Mesenchymal stem cell (in vitro differentiated cells and primary cell): ENCODE measurements at regions not wholly inside any gene's neighbourhood (a gene's known extent, or its start where the extent isn't known, plus 50 kb on each side); places are given as distances from the start of the nearest gene placed in this dataset.

ENCODE experiments used
- DNase-seq: peaks from one replicate; pipeline ENCODE4 v3.0.0-alpha.2; 2013
- H2AFZ ChIP-seq: one replicate; pipeline ENCODE4 v1.6.1; 2013; ENCODE audit warnings: low read depth, mild to moderate bottlenecking, control low read depth, inconsistent platforms, low read length, moderate library complexity
- H2AK5ac ChIP-seq: 2 replicates; pipeline ENCODE4 v1.6.1; 2013; ENCODE audit warnings: low read length, moderate library complexity, mild to moderate bottlenecking, inconsistent platforms; ENCODE audit not compliant: severe bottlenecking
- H2BK120ac ChIP-seq: one replicate; pipeline ENCODE4 v1.6.1; 2013; ENCODE audit warnings: low read depth, mild to moderate bottlenecking, inconsistent platforms, low read length, moderate library complexity
- H2BK12ac ChIP-seq, 2 experiments: one replicate each; pipeline ENCODE4 v1.6.1; 2013; ENCODE audit warnings: inconsistent platforms in 2 of 2, low read length in 2 of 2, mild to moderate bottlenecking in 2 of 2, moderate library complexity in 2 of 2, control low read depth in 1 of 2
- H2BK15ac ChIP-seq: one replicate; pipeline ENCODE4 v1.6.1; 2013; ENCODE audit warnings: mild to moderate bottlenecking, low read depth, inconsistent platforms; ENCODE audit not compliant: poor library complexity, severe bottlenecking
- H2BK5ac ChIP-seq: 2 replicates; pipeline ENCODE4 v1.6.1; 2013; ENCODE audit warnings: low read depth, mild to moderate bottlenecking, low read length, control low read depth, inconsistent platforms; ENCODE audit not compliant: poor library complexity, severe bottlenecking
- H3K14ac ChIP-seq, 2 experiments: one replicate each; pipeline ENCODE4 v1.6.1; 2013; ENCODE audit warnings: inconsistent platforms in 2 of 2, low read length in 2 of 2, control low read depth in 1 of 2, mild to moderate bottlenecking in 1 of 2, moderate library complexity in 1 of 2
- H3K18ac ChIP-seq, 2 experiments: one replicate each; pipeline ENCODE4 v1.6.1; 2013; ENCODE audit warnings: inconsistent platforms in 2 of 2, low read length in 2 of 2, control low read depth in 1 of 2, low read depth in 1 of 2, mild to moderate bottlenecking in 1 of 2
- H3K23ac ChIP-seq, 2 experiments: one replicate each; pipeline ENCODE4 v1.6.1; 2013; ENCODE audit warnings: inconsistent platforms in 2 of 2, low read length in 2 of 2, mild to moderate bottlenecking in 2 of 2, moderate library complexity in 2 of 2, control low read depth in 1 of 2
- H3K27ac ChIP-seq: 2 replicates; pipeline ENCODE4 v1.5.1; 2013; ENCODE audit warnings: mild to moderate bottlenecking, moderate library complexity, low read length, control low read depth, inconsistent platforms; ENCODE audit not compliant: poor library complexity, severe bottlenecking
- H3K27me3 ChIP-seq, 2 experiments: 2 replicates each; pipeline versions ENCODE4 v1.6.1 to v1.7.0; 2013; ENCODE audit warnings: low read length in 2 of 2, mild to moderate bottlenecking in 2 of 2, moderate library complexity in 2 of 2, control low read depth in 1 of 2, inconsistent platforms in 1 of 2; ENCODE audit not compliant: control insufficient read depth in 1 of 2, insufficient read depth in 1 of 2
- H3K36me3 ChIP-seq, 2 experiments: 2 replicates each; pipeline versions ENCODE4 v1.6.1 to v1.7.0; 2013; ENCODE audit warnings: low read length in 2 of 2, control low read depth in 1 of 2, inconsistent platforms in 1 of 2, low read depth in 1 of 2, mild to moderate bottlenecking in 1 of 2; ENCODE audit not compliant: insufficient read depth in 2 of 2, control insufficient read depth in 1 of 2
- H3K4ac ChIP-seq, 2 experiments: one replicate each; pipeline ENCODE4 v1.6.1; 2013; ENCODE audit warnings: inconsistent platforms in 2 of 2, low read length in 2 of 2, mild to moderate bottlenecking in 2 of 2, moderate library complexity in 2 of 2, control low read depth in 1 of 2, low read depth in 1 of 2
- H3K4me1 ChIP-seq: 2 replicates; pipeline ENCODE4 v1.6.1; 2013; ENCODE audit warnings: low read depth, low read length, control low read depth; ENCODE audit not compliant: control insufficient read depth, insufficient read depth
- H3K4me2 ChIP-seq: 2 replicates; pipeline ENCODE4 v1.6.1; 2013; ENCODE audit warnings: low read length, mild to moderate bottlenecking, inconsistent platforms; ENCODE audit not compliant: poor library complexity, severe bottlenecking
- H3K4me3 ChIP-seq, 2 experiments: 2 replicates each; pipeline versions ENCODE4 v1.5.1 to v1.7.0; 2013; ENCODE audit warnings: low read length in 2 of 2, mild to moderate bottlenecking in 2 of 2, control low read depth in 1 of 2, low read depth in 1 of 2; ENCODE audit not compliant: insufficient read depth in 1 of 2
- H3K79me1 ChIP-seq: replicated peaks from 2 replicates; pipeline ENCODE4 v1.6.1; 2013; ENCODE audit warnings: mild to moderate bottlenecking, control low read depth, low read length, inconsistent platforms; ENCODE audit not compliant: poor library complexity, severe bottlenecking
- H3K9ac ChIP-seq: 2 replicates; pipeline ENCODE4 v1.7.0; 2013; ENCODE audit warnings: mild to moderate bottlenecking, low read length, moderate library complexity
- H3K9me3 ChIP-seq: 2 replicates; pipeline ENCODE4 v1.7.0; 2013; ENCODE audit warnings: mild to moderate bottlenecking, low read length; ENCODE audit not compliant: control insufficient read depth
- H4K8ac ChIP-seq: one replicate; pipeline ENCODE4 v1.6.1; 2013; ENCODE audit warnings: inconsistent platforms, mild to moderate bottlenecking, low read length, moderate library complexity
- H4K91ac ChIP-seq: one replicate; pipeline ENCODE4 v1.6.1; 2013; ENCODE audit warnings: mild to moderate bottlenecking, low read length, inconsistent platforms
- WGBS: methylation state at CpG from one replicate; pipeline ENCODE4 v1.1.7; 2013; ENCODE audit warnings: mixed read lengths; 5-methylcytosine and 5-hydroxymethylcytosine counted together

DNA sequence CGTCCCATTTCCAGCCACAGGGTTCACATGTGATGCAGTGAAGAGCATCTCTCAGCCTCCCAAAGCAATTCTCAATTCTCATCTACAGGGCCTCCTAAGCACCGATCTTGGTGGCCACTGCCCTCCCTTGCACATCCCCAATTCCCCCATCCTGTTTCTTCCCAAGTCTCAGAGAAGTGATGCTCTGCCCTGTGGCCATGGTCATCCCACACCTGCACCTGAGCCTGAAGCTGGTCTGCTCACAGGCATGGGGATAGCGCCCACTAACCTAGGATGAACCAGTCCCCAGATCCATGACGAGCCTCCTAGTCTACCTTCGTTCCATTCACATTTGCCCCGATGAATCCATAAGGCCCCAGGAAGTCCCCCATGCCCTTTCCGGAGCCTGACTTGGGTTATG, 201.5 kb downstream of the UACA start:
- H3K23ac ChIP-seq, result no peak overlapping the region
- H3K79me1 ChIP-seq, result no peaks in the 10 kb centered on the region
- H3K18ac ChIP-seq, result no peak overlapping the region
- no peak overlapping the region for H2BK5ac ChIP-seq
- peaks cover 57 to 90% of the 10 kb centered on the region in 2 experiments for H3K27me3 ChIP-seq
- DNase-seq, result no peak
- 97% methylated on average over 7 of the region's 7 CpGs for WGBS
- no peaks in the 10 kb centered on the region for H3K36me3 ChIP-seq
- H2BK15ac ChIP-seq, result no peak overlapping the region
- H2AK5ac ChIP-seq, result no peak overlapping the region
- no peaks in the 10 kb centered on the region for H3K9me3 ChIP-seq
- H3K4me1 ChIP-seq, result peaks cover 13% of the 10 kb centered on the region
- H4K91ac ChIP-seq, result no peak overlapping the region
- no peak overlapping the region for H3K4me3 ChIP-seq
- no peak overlapping the region for H3K4ac ChIP-seq
- no peak overlapping the region for H3K9ac ChIP-seq
- H2BK120ac ChIP-seq, result no peak overlapping the region
- no peak overlapping the region for H4K8ac ChIP-seq
- H2AFZ ChIP-seq, result no peak overlapping the region
- no peak overlapping the region for H3K27ac ChIP-seq
- no peak overlapping the region for H2BK12ac ChIP-seq
- H3K14ac ChIP-seq, result no peak overlapping the region
- H3K4me2 ChIP-seq, result no peak overlapping the region

DNA sequence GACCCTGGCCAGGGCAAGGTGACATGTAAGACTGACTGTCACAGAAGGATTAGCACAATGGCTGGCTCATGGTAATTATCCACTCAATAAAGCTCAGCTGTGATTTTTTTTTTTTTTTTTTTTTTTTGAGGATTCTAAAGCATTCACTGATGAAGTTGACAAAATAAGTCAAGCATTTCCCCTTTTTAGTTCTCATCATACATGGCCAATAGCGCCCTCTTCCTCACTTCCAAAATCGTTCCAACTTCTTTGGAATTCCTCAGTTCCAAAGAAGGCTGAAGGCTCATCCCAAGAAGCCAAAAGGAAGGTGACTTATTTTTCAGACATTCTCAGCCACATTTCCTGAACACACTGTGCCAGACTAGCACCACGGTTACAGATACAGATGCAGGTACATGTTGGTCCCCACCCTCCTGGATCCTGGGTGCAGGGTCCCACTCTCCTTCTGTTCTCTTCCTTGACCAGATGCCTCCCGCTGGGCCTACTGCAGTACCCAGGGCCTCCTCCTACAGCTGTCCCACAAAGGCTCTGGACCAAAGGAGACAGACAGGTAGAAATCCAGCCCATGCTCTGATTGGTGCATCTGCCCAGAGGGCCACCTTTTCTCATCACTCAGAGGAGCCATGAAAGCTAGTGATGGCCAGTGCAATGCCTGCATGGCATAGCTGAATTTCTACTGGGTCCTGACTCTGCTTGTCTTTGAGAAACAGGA, 202.6 kb downstream of the UACA start:
- WGBS, result 82% methylated on average over 4 of the region's 4 CpGs
- no peak overlapping the region for H3K23ac ChIP-seq

DNA sequence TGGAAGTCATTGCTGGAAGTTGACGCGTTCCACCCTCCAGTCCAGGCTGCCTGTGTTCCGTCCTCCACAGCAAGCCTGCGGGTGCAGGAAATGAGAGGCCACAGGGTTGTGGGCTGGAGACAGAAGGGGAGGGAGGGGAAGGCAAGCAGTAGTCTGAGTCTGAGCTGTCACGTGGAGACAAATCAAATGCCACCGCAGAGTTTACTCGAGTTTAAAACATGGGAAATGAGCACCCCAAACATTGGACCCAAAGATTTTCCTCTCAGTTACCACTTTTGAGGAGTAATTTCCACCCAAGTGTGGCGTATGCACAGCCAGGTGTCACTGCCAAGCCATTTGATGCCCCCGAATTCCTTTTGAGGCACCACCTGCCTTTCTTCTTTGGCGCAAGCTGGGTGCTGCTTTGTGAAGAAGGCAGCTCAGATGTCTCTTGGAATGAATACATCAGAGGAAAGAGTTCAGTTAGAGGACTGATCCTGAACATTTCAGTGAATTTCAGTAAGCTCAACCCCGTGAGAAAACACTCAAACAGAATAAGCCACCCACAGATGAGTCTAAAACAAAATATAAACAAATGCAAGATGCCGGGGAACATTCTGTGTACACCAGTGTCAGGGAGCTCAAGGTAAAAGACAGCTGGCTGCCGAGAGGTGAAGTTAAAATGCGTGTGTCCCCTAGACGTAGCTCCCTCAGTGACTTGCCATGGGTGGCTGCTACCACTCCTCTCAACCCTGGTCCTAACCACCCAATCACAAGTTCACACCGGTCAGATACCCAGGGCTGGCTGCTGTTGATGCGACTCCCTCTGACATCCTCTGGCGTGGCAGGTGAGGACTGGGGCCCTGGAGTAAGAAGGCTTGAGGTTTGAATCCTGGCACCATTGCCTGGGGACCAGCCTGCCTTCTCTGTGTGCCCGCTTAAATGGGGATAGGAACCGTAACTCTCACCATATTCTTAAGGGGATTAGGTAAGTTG, 203.8 kb downstream of the UACA start:
- Histone ChIP-seq H3K23ac (no peak overlapping the region), H3K27me3 (peaks cover 75 to 98% of the 10 kb centered on the region in 2 experiments), H4K8ac (peak overlapping the region; percentile 76), H3K14ac (no peak overlapping the region), H3K79me1 (no peaks in the 10 kb centered on the region), H3K36me3 (no peaks in the 10 kb centered on the region), H3K27ac (no peak overlapping the region), H4K91ac (peak overlapping the region; percentile 99), H3K9me3 (peaks cover 3% of the 10 kb centered on the region), H3K4ac (peak overlapping the region in 1 of 2 experiments; percentile 75), H2BK5ac (no peak overlapping the region), H2AFZ (no peak overlapping the region), H2AK5ac (no peak overlapping the region), H3K9ac (no peak overlapping the region), H3K4me3 (no peak overlapping the region), H3K4me1 (peaks cover 10% of the 10 kb centered on the region), H2BK12ac (peak overlapping the region; percentile 51 to 96), H2BK120ac (peak overlapping the region; percentile 29), H3K18ac (peak overlapping the region; percentile 60 to 97), H3K4me2 (no peak overlapping the region), H2BK15ac (peak overlapping the region; percentile 18)
- DNase-seq, result peak; percentile 71
- WGBS, result 48% methylated on average over 20 of the region's 20 CpGs

More for the DNA sequence above, 202.6 kb downstream of the UACA start:
- H3K14ac ChIP-seq, result no peak overlapping the region
- no peaks in the 10 kb centered on the region for H3K9me3 ChIP-seq
- no peak for DNase-seq
- no peaks in the 10 kb centered on the region for H3K79me1 ChIP-seq
- H4K91ac ChIP-seq, result peak overlapping the region; percentile 32
- no peak overlapping the region for H2BK5ac ChIP-seq
- peaks cover 10% of the 10 kb centered on the region for H3K4me1 ChIP-seq
- H3K4me3 ChIP-seq, result no peak overlapping the region
- no peak overlapping the region for H2BK120ac ChIP-seq
- H2AK5ac ChIP-seq, result no peak overlapping the region
- H4K8ac ChIP-seq, result peak overlapping the region; percentile 2
- H2BK15ac ChIP-seq, result no peak overlapping the region
- no peak overlapping the region for H3K4ac ChIP-seq
- no peak overlapping the region for H3K9ac ChIP-seq
- peaks cover 63 to 94% of the 10 kb centered on the region in 2 experiments for H3K27me3 ChIP-seq
- H2AFZ ChIP-seq, result no peak overlapping the region
- peak overlapping the region in 1 of 2 experiments; percentile 59 for H2BK12ac ChIP-seq
- H3K27ac ChIP-seq, result no peak overlapping the region
- no peaks in the 10 kb centered on the region for H3K36me3 ChIP-seq
- no peak overlapping the region for H3K18ac ChIP-seq
- no peak overlapping the region for H3K4me2 ChIP-seq
